ENCODE measurements at regions not wholly inside any gene's neighbourhood (a gene's known extent, or its start where the extent isn't known, plus 50 kb on each side); places are given as distances from the start of the nearest gene placed in this dataset.
"Not testable (repeated sequence)": the region's sequence is repeated elsewhere in the genome, so short reads cannot be mapped to it uniquely, and the experiment has no call there.

- DNase-seq (ENCODE audit: low spot score): no peak
These were observed 138.1 kb downstream of the LIG4 start for GRCh38 chr13:108077284-108077683.

GRCh38 chr13:108074429-108074828 is 140.9 kb downstream of the LIG4 start:
- DNase-seq (ENCODE audit: low spot score): not testable (repeated sequence)

GRCh38 chr13:108070925-108071324 is 144.4 kb downstream of the LIG4 start:
- DNase-seq (ENCODE audit: low spot score): no peak

- DNase-seq (ENCODE audit: low spot score): no peak
These were observed 144.8 kb downstream of the LIG4 start for GRCh38 chr13:108070491-108070890.

- DNase-seq (ENCODE audit: low spot score): no peak
These were observed 145.7 kb downstream of the LIG4 start for GRCh38 chr13:108069521-108070210.

GRCh38 chr13:108064372-108064771 is 151.0 kb downstream of the LIG4 start:
- not testable (repeated sequence) for DNase-seq (ENCODE audit: low spot score)

- DNase-seq (ENCODE audit: low spot score): no peak
These were observed 155.2 kb downstream of the LIG4 start for GRCh38 chr13:108060111-108060510.

GRCh38 chr13:108056278-108056677 is 159.1 kb downstream of the LIG4 start:
- no peak for DNase-seq (ENCODE audit: low spot score)

GRCh38 chr13:108049211-108049610 is 166.1 kb downstream of the LIG4 start:
- DNase-seq (ENCODE audit: low spot score): no peak

- DNase-seq (ENCODE audit: low spot score): no peak
These were observed 170.4 kb downstream of the LIG4 start for GRCh38 chr13:108044954-108045353.

GRCh38 chr13:108042866-108043265 is 172.5 kb downstream of the LIG4 start:
- DNase-seq (ENCODE audit: low spot score): not testable (repeated sequence)

GRCh38 chr13:108037348-108037747 is 178.0 kb downstream of the LIG4 start:
- DNase-seq (ENCODE audit: low spot score): no peak

- DNase-seq (ENCODE audit: low spot score): no peak
These were observed 178.9 kb downstream of the LIG4 start for GRCh38 chr13:108036411-108036932.

GRCh38 chr13:108034909-108035410 is 180.4 kb downstream of the LIG4 start:
- DNase-seq (ENCODE audit: low spot score): no peak

GRCh38 chr13:108033800-108034707 is 181.3 kb downstream of the LIG4 start:
- no peak for DNase-seq (ENCODE audit: low spot score)

- no peak for DNase-seq (ENCODE audit: low spot score)
These were observed 183.5 kb downstream of the LIG4 start for GRCh38 chr13:108031865-108032264.

GRCh38 chr13:108030769-108031168 is 184.6 kb downstream of the LIG4 start:
- no peak for DNase-seq (ENCODE audit: low spot score)

- no peak for DNase-seq (ENCODE audit: low spot score)
These were observed 188.5 kb downstream of the LIG4 start for GRCh38 chr13:108026680-108027410.

- no peak for DNase-seq (ENCODE audit: low spot score)
These were observed 195.3 kb downstream of the LIG4 start for GRCh38 chr13:108020027-108020426.

- DNase-seq (ENCODE audit: low spot score): no peak
These were observed 196.9 kb downstream of the LIG4 start for GRCh38 chr13:108018371-108018870.

GRCh38 chr13:108006619-108007018 is 208.7 kb downstream of the LIG4 start:
- DNase-seq (ENCODE audit: low spot score): no peak

GRCh38 chr13:108005231-108005630 is 210.1 kb downstream of the LIG4 start:
- no peak for DNase-seq (ENCODE audit: low spot score)
